ENCODE measurements at regions not wholly inside any gene's neighbourhood (a gene's known extent, or its start where the extent isn't known, plus 50 kb on each side); places are given as distances from the start of the nearest gene placed in this dataset.

DNA sequence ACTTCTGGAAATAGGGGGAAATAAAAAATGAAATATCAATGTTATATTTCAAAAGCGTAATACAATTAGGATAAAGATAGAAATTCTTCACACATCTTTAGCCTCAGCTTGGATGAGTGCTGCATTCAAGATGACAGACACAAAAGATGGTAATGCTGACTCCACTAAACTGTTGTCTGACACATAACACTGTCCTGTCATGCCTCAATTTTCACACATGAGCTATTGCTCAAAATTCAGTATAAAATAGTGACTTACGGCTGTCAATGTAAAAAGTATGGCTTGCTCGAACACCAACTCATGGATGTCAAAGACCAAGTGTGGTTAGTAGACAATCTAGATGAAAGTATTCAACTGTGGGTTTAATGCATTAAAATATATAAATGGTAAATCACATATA lies 94.5 kb downstream of the KLF12 start:
- H3K4me3 ChIP-seq, result no peak overlapping the region
- intact Hi-C loops (cut with DNase I), result no loop called here
- no peak overlapping the region for H3K27ac ChIP-seq
- DNase-seq, result no peak
- 93 to 99% (median 96%) methylated on average over 3 of the region's 3 CpGs for WGBS, 4 donors
- no peaks in the 10 kb centered on the region for H3K9me3 ChIP-seq (replicated peaks in 1 of 3)
- no peaks in the 10 kb centered on the region for H3K36me3 ChIP-seq (replicated peaks in 1 of 2)
- H3K4me1 ChIP-seq (replicated peaks in 1 of 2), result no peaks in the 10 kb centered on the region
- H3K27me3 ChIP-seq, result no peaks in the 10 kb centered on the region
- TF ChIP-seq POLR2A (IDR thresholded peaks at IDR 0.05), result no peak
- TF ChIP-seq, protein P1, sequence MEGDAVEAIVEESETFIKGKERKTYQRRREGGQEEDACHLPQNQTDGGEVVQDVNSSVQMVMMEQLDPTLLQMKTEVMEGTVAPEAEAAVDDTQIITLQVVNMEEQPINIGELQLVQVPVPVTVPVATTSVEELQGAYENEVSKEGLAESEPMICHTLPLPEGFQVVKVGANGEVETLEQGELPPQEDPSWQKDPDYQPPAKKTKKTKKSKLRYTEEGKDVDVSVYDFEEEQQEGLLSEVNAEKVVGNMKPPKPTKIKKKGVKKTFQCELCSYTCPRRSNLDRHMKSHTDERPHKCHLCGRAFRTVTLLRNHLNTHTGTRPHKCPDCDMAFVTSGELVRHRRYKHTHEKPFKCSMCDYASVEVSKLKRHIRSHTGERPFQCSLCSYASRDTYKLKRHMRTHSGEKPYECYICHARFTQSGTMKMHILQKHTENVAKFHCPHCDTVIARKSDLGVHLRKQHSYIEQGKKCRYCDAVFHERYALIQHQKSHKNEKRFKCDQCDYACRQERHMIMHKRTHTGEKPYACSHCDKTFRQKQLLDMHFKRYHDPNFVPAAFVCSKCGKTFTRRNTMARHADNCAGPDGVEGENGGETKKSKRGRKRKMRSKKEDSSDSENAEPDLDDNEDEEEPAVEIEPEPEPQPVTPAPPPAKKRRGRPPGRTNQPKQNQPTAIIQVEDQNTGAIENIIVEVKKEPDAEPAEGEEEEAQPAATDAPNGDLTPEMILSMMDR (IDR thresholded peaks at IDR 0.05), result no peak

DNA sequence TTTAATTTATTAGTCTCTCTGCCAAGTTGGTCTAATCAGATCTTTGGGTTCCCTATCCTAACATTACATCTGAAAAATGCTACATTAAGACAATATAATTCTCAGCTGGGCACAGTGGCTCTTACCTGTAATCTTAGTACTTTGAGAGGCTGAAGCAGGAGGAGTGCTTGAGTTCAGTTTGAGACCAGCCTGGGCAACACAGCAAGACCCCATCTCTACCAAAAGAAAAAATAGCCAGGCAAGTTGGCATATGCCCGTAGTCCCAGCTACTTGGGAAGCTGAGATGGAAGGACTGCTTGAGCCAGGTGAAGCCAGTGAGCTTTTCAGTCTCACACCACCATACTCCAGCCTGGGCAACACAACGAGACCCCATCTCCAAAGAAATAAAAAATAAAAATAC lies 95.0 kb downstream of the KLF12 start:
- no peaks in the 10 kb centered on the region for H3K36me3 ChIP-seq (replicated peaks in 1 of 2)
- TF ChIP-seq, protein P1 (IDR thresholded peaks at IDR 0.05), result no peak
- TF ChIP-seq POLR2A (IDR thresholded peaks at IDR 0.05), result no peak
- H3K4me3 ChIP-seq, result no peak overlapping the region
- DNase-seq, result no peak
- H3K27ac ChIP-seq, result no peak overlapping the region
- no peaks in the 10 kb centered on the region for H3K27me3 ChIP-seq
- 90 to 98% (median 97%) methylated on average over 2 of the region's 2 CpGs for WGBS, 4 donors
- intact Hi-C loops (cut with DNase I), result no loop called here
- no peaks in the 10 kb centered on the region for H3K4me1 ChIP-seq (replicated peaks in 1 of 2)
- no peaks in the 10 kb centered on the region for H3K9me3 ChIP-seq (replicated peaks in 1 of 3)

DNA sequence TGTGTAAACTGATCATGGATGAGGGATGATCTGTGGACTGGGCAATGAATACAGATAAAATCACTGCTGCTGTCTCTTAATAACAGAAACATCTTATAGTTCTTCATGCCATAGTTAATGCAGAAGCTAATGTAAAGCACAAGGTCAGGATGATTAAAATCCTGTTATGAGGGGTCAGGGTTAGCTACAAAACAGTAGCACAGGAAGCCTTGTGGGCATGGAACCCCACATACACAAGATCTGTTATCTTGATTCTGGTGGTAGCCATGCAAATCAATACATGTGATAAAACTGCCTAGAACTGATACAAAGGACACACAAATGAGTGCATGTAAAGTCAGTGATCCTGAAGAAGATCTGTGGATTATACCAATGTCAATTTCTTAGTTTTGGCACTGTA lies 96.4 kb downstream of the KLF12 start:
- DNase-seq, result no peak
- H3K36me3 ChIP-seq (replicated peaks in 1 of 2), result no peaks in the 10 kb centered on the region
- H3K9me3 ChIP-seq (replicated peaks in 1 of 3), result no peaks in the 10 kb centered on the region
- intact Hi-C loops (cut with DNase I), result no loop called here
- H3K27ac ChIP-seq, result no peak overlapping the region
- H3K4me1 ChIP-seq (replicated peaks in 1 of 2), result no peaks in the 10 kb centered on the region
- no peak for TF ChIP-seq POLR2A (IDR thresholded peaks at IDR 0.05)
- TF ChIP-seq, protein P1 (IDR thresholded peaks at IDR 0.05), result no peak
- no peak overlapping the region for H3K4me3 ChIP-seq
- H3K27me3 ChIP-seq, result no peaks in the 10 kb centered on the region

DNA sequence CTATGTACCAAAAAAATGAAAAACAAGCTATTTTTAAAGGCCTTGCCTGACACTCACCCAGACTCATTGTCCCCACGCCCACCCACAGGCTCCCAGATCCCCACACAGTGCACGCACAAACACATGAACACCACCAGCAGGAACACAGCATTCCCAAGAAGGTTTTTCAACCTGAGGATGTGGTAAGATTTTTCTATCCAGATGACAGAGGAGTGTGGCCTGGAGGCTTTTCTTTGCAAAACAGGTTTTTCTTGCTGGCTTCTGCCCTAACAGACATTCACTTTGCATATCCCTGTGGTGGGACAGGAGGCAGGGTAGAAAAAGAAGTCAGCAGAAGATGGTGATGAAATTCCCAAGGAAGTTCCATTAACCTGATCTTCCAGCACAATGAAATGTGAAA lies 97.8 kb downstream of the KLF12 start:
- 80 to 85% (median 84%) methylated on average over 2 of the region's 2 CpGs for WGBS, 4 donors
- TF ChIP-seq, protein P1 (IDR thresholded peaks at IDR 0.05), result no peak
- no peak for TF ChIP-seq POLR2A (IDR thresholded peaks at IDR 0.05)
- H3K4me3 ChIP-seq, result no peak overlapping the region
- intact Hi-C loops (cut with DNase I), result no loop called here
- DNase-seq, result no peak
- H3K36me3 ChIP-seq (replicated peaks in 1 of 2), result no peaks in the 10 kb centered on the region
- no peak overlapping the region for H3K27ac ChIP-seq
- H3K9me3 ChIP-seq (replicated peaks in 1 of 3), result no peaks in the 10 kb centered on the region
- no peaks in the 10 kb centered on the region for H3K4me1 ChIP-seq (replicated peaks in 1 of 2)
- H3K27me3 ChIP-seq, result no peaks in the 10 kb centered on the region
